Skeletal muscle tissue (tissue), 3 donors: ENCODE measurements at regions not wholly inside any gene's neighbourhood (a gene's known extent, or its start where the extent isn't known, plus 50 kb on each side); places are given as distances from the start of the nearest gene placed in this dataset.

ENCODE experiments used
- H3K27ac ChIP-seq: one replicate; pipeline ENCODE4 v1.7.0; 2013; ENCODE audit warnings: mild to moderate bottlenecking, low read depth, low read length, inconsistent platforms
- H3K27me3 ChIP-seq, 3 donors: one replicate each; pipeline ENCODE4 v1.7.0; 2013; ENCODE audit warnings: low read length in 3 of 3; ENCODE audit not compliant: control insufficient read depth in 3 of 3, insufficient read depth in 3 of 3
- H3K36me3 ChIP-seq, 3 donors: one replicate each; pipeline ENCODE4 v1.7.0; 2013; ENCODE audit warnings: low read length in 3 of 3; ENCODE audit not compliant: control insufficient read depth in 3 of 3, insufficient read depth in 3 of 3
- H3K4me1 ChIP-seq, 3 donors: one replicate each; pipeline ENCODE4 v1.7.0; 2013; ENCODE audit warnings: low read length in 3 of 3, mild to moderate bottlenecking in 3 of 3; ENCODE audit not compliant: control insufficient read depth in 3 of 3, insufficient read depth in 3 of 3
- H3K4me3 ChIP-seq, 3 donors: one replicate each; pipeline ENCODE4 v1.7.0; 2013; ENCODE audit warnings: low read length in 3 of 3
- H3K9ac ChIP-seq, 3 donors: one replicate each; pipeline ENCODE4 v1.7.0; 2013; ENCODE audit warnings: low read length in 3 of 3, mild to moderate bottlenecking in 3 of 3, moderate library complexity in 2 of 3, low read depth in 1 of 3
- H3K9me3 ChIP-seq, 3 donors: one replicate each; pipeline ENCODE4 v1.7.0; 2013; ENCODE audit warnings: low read length in 3 of 3; ENCODE audit not compliant: control insufficient read depth in 3 of 3
- donor health status: Osteomylitis.

GRCh38 chr2:151197184-151198108 is 64.2 kb downstream of the RBM43 start:
- Histone ChIP-seq H3K27ac (no peak overlapping the region), H3K9ac (no peak overlapping the region), H3K4me3 (no peak overlapping the region), H3K36me3 (no peaks in the 10 kb centered on the region), H3K4me1 (no peaks in the 10 kb centered on the region), H3K9me3 (no peaks in the 10 kb centered on the region), H3K27me3 (no peaks in the 10 kb centered on the region)

GRCh38 chr2:151193576-151193975 is 68.1 kb downstream of the RBM43 start:
- Histone ChIP-seq H3K4me3 (no peak overlapping the region), H3K9ac (no peak overlapping the region)

DNA sequence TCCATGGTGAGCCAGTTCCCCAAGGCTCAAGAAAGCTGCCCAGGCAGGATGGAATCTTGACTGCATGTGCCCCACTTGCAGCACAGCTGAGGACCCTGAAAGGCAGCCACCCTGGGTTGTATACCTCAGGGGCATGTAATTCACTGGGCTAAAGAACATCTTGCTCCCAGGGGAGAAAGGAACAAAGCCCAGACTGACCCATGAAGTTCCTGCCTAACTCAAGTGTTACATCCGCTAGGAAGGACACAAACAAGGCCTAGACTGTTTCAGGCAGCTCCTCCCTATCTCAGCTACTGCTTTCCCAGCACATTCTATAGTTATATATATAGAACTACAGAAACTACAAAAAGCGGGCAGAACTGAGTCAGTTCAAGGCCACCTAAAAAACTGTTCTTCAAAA is 69.0 kb downstream of the RBM43 start:
- Histone ChIP-seq H3K9me3 (no peaks in the 10 kb centered on the region), H3K4me3 (no peak overlapping the region), H3K27me3 (no peaks in the 10 kb centered on the region), H3K36me3 (no peaks in the 10 kb centered on the region), H3K9ac (no peak overlapping the region), H3K27ac (no peak overlapping the region), H3K4me1 (no peaks in the 10 kb centered on the region)

More at GRCh38 chr2:151193576-151193975, 68.1 kb downstream of the RBM43 start:
- H3K9me3 ChIP-seq = no peaks in the 10 kb centered on the region
- no peaks in the 10 kb centered on the region for H3K4me1 ChIP-seq
- no peaks in the 10 kb centered on the region for H3K27me3 ChIP-seq
- H3K27ac ChIP-seq = no peak overlapping the region
- H3K36me3 ChIP-seq = no peaks in the 10 kb centered on the region

DNA sequence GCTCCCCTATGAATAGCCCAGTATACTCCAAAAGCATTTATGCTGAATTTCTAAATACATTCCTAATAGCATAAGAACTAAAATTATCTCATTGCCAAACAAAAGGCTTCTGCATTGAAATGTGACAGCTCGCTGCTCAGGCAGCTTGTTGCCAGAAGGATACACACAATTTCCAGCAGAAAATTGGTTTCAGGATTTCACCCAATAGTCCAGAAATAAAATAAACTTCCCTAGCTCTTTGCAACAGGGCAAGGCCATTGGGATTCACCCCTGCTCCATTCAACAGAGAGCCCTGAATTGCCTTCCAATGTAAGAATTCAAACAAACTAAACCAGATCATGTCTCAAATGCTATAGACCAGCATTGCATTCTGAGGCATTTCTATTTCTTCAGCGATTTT is 70.7 kb downstream of the RBM43 start:
- Histone ChIP-seq H3K4me3 (no peak overlapping the region), H3K9ac (no peak overlapping the region), H3K27ac (no peak overlapping the region), H3K4me1 (no peaks in the 10 kb centered on the region), H3K9me3 (no peaks in the 10 kb centered on the region), H3K27me3 (no peaks in the 10 kb centered on the region), H3K36me3 (no peaks in the 10 kb centered on the region)

DNA sequence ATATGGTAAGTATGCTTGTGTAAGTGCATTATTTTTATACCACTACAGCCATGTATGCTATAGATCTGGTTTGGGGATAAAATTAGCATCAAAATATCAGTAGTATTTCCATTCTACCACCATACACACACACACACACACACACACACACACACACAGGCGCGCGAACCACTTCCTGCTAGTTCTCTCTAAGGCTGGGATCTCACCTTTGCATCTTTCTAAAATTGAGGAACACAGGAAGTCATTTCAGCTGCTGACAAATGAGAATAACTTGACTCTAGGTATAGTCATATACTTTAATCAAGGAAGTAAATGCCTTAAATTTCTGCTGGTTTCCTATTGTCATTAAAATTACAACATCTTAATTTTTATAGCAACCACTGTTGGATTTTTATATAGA is 72.5 kb downstream of the RBM43 start:
- H3K9me3 ChIP-seq = no peaks in the 10 kb centered on the region
- H3K4me3 ChIP-seq = no peak overlapping the region
- H3K27ac ChIP-seq = no peak overlapping the region
- H3K36me3 ChIP-seq = no peaks in the 10 kb centered on the region
- no peak overlapping the region for H3K9ac ChIP-seq
- H3K4me1 ChIP-seq = no peaks in the 10 kb centered on the region
- no peaks in the 10 kb centered on the region for H3K27me3 ChIP-seq

GRCh38 chr2:151186011-151186410 is 75.7 kb downstream of the RBM43 start:
- H3K9me3 ChIP-seq = no peaks in the 10 kb centered on the region
- no peaks in the 10 kb centered on the region for H3K4me1 ChIP-seq
- H3K4me3 ChIP-seq = no peak overlapping the region
- H3K9ac ChIP-seq = no peak overlapping the region
- H3K36me3 ChIP-seq = no peaks in the 10 kb centered on the region
- H3K27ac ChIP-seq = no peak overlapping the region
- peaks cover 0 to 3% (median 2%) of the 10 kb centered on the region in 3 donors for H3K27me3 ChIP-seq

DNA sequence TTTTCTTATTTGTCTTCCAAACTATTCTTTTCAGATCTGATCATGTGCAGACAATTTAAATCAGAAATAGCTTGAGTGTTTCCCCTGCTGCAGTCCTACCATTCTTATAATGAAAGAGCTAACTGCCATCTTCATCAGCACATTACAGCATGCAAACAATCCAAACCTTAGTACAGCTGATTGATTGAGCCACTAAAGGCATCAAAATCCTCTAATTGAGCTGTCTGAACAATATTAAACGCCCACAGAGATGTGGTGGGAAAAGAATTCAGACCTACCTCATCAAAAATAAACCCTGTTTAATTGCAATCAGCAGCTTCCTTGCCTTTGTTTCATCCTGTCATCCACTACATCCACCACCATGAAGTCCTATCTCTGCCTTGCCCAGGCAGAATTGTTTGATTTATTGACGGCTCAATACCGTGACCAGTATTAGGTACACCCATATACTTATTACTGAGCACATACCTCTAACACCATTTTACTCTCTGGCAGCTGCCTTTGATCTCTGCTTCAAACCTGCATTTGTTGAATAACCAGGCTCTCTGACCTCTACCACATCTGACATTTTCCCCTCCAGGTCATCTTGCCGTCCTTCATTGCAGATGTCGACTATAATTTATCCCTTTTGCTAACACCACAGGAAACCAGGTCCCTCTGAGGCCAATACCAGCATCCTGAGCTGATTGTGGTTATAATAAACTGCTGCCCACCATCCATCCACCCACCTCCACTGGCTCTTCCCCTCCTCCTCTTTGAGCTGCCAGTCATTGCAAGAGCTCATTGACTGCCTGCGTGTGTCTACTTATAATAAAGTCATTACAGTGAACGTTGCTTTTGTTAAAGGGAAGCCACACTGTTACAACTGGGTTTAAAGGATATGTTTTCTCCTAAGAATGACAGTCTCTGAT is 78.5 kb downstream of the RBM43 start:
- Histone ChIP-seq H3K4me1 (no peaks in the 10 kb centered on the region), H3K4me3 (no peak overlapping the region), H3K9me3 (no peaks in the 10 kb centered on the region), H3K27me3 (peaks cover 0 to 3% (median 2%) of the 10 kb centered on the region in 3 donors), H3K36me3 (no peaks in the 10 kb centered on the region), H3K27ac (no peak overlapping the region), H3K9ac (no peak overlapping the region)

GRCh38 chr2:151182396-151182795 is 79.3 kb downstream of the RBM43 start:
- Histone ChIP-seq H3K4me1 (no peaks in the 10 kb centered on the region), H3K27me3 (peaks cover 0 to 3% (median 2%) of the 10 kb centered on the region in 3 donors), H3K9ac (no peak overlapping the region), H3K9me3 (no peaks in the 10 kb centered on the region), H3K27ac (no peak overlapping the region), H3K36me3 (no peaks in the 10 kb centered on the region), H3K4me3 (no peak overlapping the region)

GRCh38 chr2:151181524-151181923 is 80.1 kb downstream of the RBM43 start:
- no peaks in the 10 kb centered on the region for H3K36me3 ChIP-seq
- H3K4me3 ChIP-seq = no peak overlapping the region
- H3K9ac ChIP-seq = no peak overlapping the region
- no peak overlapping the region for H3K27ac ChIP-seq
- no peaks in the 10 kb centered on the region for H3K4me1 ChIP-seq
- peaks cover 0 to 3% (median 2%) of the 10 kb centered on the region in 3 donors for H3K27me3 ChIP-seq
- H3K9me3 ChIP-seq = no peaks in the 10 kb centered on the region

DNA sequence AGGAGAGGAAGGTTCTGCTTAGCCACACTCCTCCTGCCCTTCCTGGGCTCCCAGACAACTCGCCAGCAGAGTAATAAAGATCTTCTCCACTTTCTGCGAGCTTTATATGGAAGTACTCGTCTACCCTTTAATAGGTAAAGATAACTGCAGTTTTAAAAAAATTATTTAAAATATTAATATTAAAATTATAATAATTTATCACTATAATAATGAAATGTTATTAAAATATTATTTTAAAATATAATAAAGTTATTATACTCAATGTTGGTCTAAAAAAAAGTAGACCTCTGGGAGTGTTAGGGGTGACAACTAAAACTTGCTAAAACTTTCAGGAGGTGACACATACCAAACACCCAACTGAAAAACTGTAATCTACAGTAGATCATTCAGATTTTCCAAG is 81.5 kb downstream of the RBM43 start:
- no peak overlapping the region for H3K4me3 ChIP-seq
- H3K36me3 ChIP-seq = no peaks in the 10 kb centered on the region
- peaks cover 0 to 3% (median 2%) of the 10 kb centered on the region in 3 donors for H3K27me3 ChIP-seq
- no peaks in the 10 kb centered on the region for H3K4me1 ChIP-seq
- H3K9ac ChIP-seq = no peak overlapping the region
- H3K27ac ChIP-seq = no peak overlapping the region
- H3K9me3 ChIP-seq = no peaks in the 10 kb centered on the region
